Spleen (tissue), 7 donors: ENCODE measurements at regions not wholly inside any gene's neighbourhood (a gene's known extent, or its start where the extent isn't known, plus 50 kb on each side); places are given as distances from the start of the nearest gene placed in this dataset.

Experiments
- POLR2A ChIP-seq, 3 donors: fragments of 450-650 bp; IDR thresholded peaks; one replicate each; pipeline ENCODE4 v1.5.1; 2017; ENCODE audit warnings: antibody characterized with exemption in 3 of 3, mild to moderate bottlenecking in 1 of 3
- POLR2AphosphoS5 ChIP-seq, 3 donors: sonication (generic); formaldehyde crosslinking; IDR thresholded peaks; one replicate each; pipeline ENCODE4 v1.5.1; 2017; ENCODE audit warnings: antibody characterized with exemption in 3 of 3
- TF ChIP-seq, protein P1 (sequence below), 11 experiments: fragments of 200-600 bp in 7 of 11; fragments of 450-650 bp in 4 of 11; sonication (generic) in 4 of 11; IDR thresholded peaks in 8 of 11; conservative IDR thresholded peaks in 3 of 11; 1 replicate in 7 of 11; 2 replicates in 4 of 11; pipeline versions ENCODE4 v1.4.0 to v1.8.0; 2016 to 2021; ENCODE audit warnings: antibody characterized with exemption in 11 of 11, inconsistent platforms in 4 of 11, mild to moderate bottlenecking in 1 of 11
- donor health status: DM: no; HTN: no; CAD: no; lungs with moderate emphysema.
- donor health status: DM: no; HTN: no; CAD: no.
- donor health status: DM: no; HTN: no; CAD: no.

DNA sequence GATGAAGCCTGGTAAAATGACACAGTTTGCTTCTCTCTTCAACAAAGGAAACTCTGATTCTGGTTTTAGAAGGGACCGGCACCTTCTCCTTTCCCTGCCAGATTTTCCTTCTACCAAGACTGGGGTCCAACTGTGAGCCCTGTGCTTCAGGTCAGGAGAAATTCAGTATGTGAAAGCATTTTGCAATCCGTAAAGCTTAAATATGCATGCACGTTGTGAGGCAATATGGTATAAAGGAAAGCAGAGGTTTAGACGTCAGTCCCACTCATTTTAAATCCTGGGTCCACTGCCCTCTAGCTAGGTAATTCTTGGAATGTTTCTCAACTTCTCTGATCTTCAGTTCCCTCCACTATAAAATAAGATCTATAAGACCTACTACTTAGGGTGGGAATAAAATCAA, 359.0 kb upstream of the NPSR1 start:
- TF ChIP-seq, protein P1, sequence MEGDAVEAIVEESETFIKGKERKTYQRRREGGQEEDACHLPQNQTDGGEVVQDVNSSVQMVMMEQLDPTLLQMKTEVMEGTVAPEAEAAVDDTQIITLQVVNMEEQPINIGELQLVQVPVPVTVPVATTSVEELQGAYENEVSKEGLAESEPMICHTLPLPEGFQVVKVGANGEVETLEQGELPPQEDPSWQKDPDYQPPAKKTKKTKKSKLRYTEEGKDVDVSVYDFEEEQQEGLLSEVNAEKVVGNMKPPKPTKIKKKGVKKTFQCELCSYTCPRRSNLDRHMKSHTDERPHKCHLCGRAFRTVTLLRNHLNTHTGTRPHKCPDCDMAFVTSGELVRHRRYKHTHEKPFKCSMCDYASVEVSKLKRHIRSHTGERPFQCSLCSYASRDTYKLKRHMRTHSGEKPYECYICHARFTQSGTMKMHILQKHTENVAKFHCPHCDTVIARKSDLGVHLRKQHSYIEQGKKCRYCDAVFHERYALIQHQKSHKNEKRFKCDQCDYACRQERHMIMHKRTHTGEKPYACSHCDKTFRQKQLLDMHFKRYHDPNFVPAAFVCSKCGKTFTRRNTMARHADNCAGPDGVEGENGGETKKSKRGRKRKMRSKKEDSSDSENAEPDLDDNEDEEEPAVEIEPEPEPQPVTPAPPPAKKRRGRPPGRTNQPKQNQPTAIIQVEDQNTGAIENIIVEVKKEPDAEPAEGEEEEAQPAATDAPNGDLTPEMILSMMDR (IDR thresholded peaks at IDR 0.05 in 8 of 11, conservative IDR thresholded peaks at IDR 0.05 in 3 of 11) = no peak
- TF ChIP-seq POLR2A (IDR thresholded peaks at IDR 0.05) (no peak), POLR2AphosphoS5 (IDR thresholded peaks at IDR 0.05) (no peak)
